ENCODE measurements at regions not wholly inside any gene's neighbourhood (a gene's known extent, or its start where the extent isn't known, plus 50 kb on each side); places are given as distances from the start of the nearest gene placed in this dataset.

GRCh38 chr9:8237096-8237495 is 437.5 kb upstream of the DMAC1 start:
- TF ChIP-seq CTCF (IDR thresholded peaks at IDR 0.05) = no peak
- ChIA-PET CTCF (no interaction called here), POLR2A (no interaction called here)
- Mint-ChIP-seq H3K4me1 (no peaks in the 10 kb centered on the region), H3K4me3 (no peak overlapping the region), H3K27ac (no peak overlapping the region), H3K27me3 (no peaks in the 10 kb centered on the region), H3K9me3 (no peaks in the 10 kb centered on the region), H3K36me3 (ENCODE audit: low read depth) (no peaks in the 10 kb centered on the region)
- ATAC-seq (ENCODE audit: low read depth) = no peak
- intact Hi-C loops (cut with micrococcal nuclease) = no loop called here
- no peak for DNase-seq

GRCh38 chr9:8235489-8235888 is 435.9 kb upstream of the DMAC1 start:
- intact Hi-C loops (cut with micrococcal nuclease) = no loop called here

GRCh38 chr9:8234316-8234715 is 434.7 kb upstream of the DMAC1 start:
- ChIA-PET CTCF (no interaction called here), POLR2A (no interaction called here)
- H3K27me3 Mint-ChIP-seq = no peaks in the 10 kb centered on the region
- no peaks in the 10 kb centered on the region for H3K36me3 Mint-ChIP-seq (ENCODE audit: low read depth)
- no peak overlapping the region for H3K4me3 Mint-ChIP-seq
- no peak for TF ChIP-seq CTCF (IDR thresholded peaks at IDR 0.05)
- H3K4me1 Mint-ChIP-seq = no peaks in the 10 kb centered on the region
- DNase-seq (no peak), ATAC-seq (ENCODE audit: low read depth) (no peak)
- no peaks in the 10 kb centered on the region for H3K9me3 Mint-ChIP-seq
- no peak overlapping the region for H3K27ac Mint-ChIP-seq
- intact Hi-C loops (cut with micrococcal nuclease) = no loop called here

More at GRCh38 chr9:8235489-8235888, 435.9 kb upstream of the DMAC1 start:
- TF ChIP-seq CTCF (IDR thresholded peaks at IDR 0.05) = no peak
- ATAC-seq (ENCODE audit: low read depth) = no peak
- Mint-ChIP-seq H3K27me3 (no peaks in the 10 kb centered on the region), H3K27ac (no peak overlapping the region), H3K9me3 (no peaks in the 10 kb centered on the region), H3K4me1 (no peaks in the 10 kb centered on the region), H3K4me3 (no peak overlapping the region), H3K36me3 (ENCODE audit: low read depth) (no peaks in the 10 kb centered on the region)
- no peak for DNase-seq
- POLR2A ChIA-PET = no interaction called here
- CTCF ChIA-PET = no interaction called here

- no peaks in the 10 kb centered on the region for H3K36me3 Mint-ChIP-seq (ENCODE audit: low read depth)
- TF ChIP-seq CTCF (IDR thresholded peaks at IDR 0.05) = no peak
- no peaks in the 10 kb centered on the region for H3K9me3 Mint-ChIP-seq
- intact Hi-C loops (cut with micrococcal nuclease) = no loop called here
- H3K27me3 Mint-ChIP-seq = no peaks in the 10 kb centered on the region
- DNase-seq (no peak), ATAC-seq (ENCODE audit: low read depth) (no peak)
- H3K4me3 Mint-ChIP-seq = no peak overlapping the region
- H3K27ac Mint-ChIP-seq = no peak overlapping the region
- ChIA-PET CTCF (no interaction called here), POLR2A (no interaction called here)
- no peaks in the 10 kb centered on the region for H3K4me1 Mint-ChIP-seq
Measured at GRCh38 chr9:8232726-8233125, 433.1 kb upstream of the DMAC1 start.

GRCh38 chr9:8229226-8229625 is 429.6 kb upstream of the DMAC1 start:
- no peak for TF ChIP-seq CTCF (IDR thresholded peaks at IDR 0.05)
- H3K4me1 Mint-ChIP-seq = no peaks in the 10 kb centered on the region
- intact Hi-C loops (cut with micrococcal nuclease) = no loop called here
- no peaks in the 10 kb centered on the region for H3K36me3 Mint-ChIP-seq (ENCODE audit: low read depth)
- H3K27me3 Mint-ChIP-seq = no peaks in the 10 kb centered on the region
- no peaks in the 10 kb centered on the region for H3K9me3 Mint-ChIP-seq
- POLR2A ChIA-PET = no interaction called here
- no peak for ATAC-seq (ENCODE audit: low read depth)
- no peak overlapping the region for H3K27ac Mint-ChIP-seq
- H3K4me3 Mint-ChIP-seq = no peak overlapping the region
- no peak for DNase-seq
- CTCF ChIA-PET = no interaction called here
